Keratinocyte (primary cell): ENCODE measurements at regions not wholly inside any gene's neighbourhood (a gene's known extent, or its start where the extent isn't known, plus 50 kb on each side); places are given as distances from the start of the nearest gene placed in this dataset.

Source experiments
- DNase-seq: peaks from one replicate; pipeline ENCODE4 v3.0.0-alpha.2; 2011; ENCODE audit warnings: low read depth, missing footprints, low spot score
- FAIRE-seq: peaks from 2 replicates; lab custom pipeline; 2011; peaks lifted over from hg19 to GRCh38; lab: Jason Lieb, UNC
- H2AFZ ChIP-seq: 2 replicates; pipeline ENCODE4 v1.6.0; 2012; ENCODE audit warnings: low read length, control low read depth, inconsistent platforms; ENCODE audit not compliant: control insufficient read depth
- H3K27ac ChIP-seq: 2 replicates; pipeline ENCODE4 v1.5.1; 2011; ENCODE audit warnings: low read length; ENCODE audit not compliant: control insufficient read depth, insufficient read depth
- H3K27me3 ChIP-seq: 3 replicates; pipeline ENCODE4 v1.6.0; 2011; ENCODE audit warnings: low read length; ENCODE audit not compliant: control insufficient read depth, insufficient read depth; ENCODE audit errors: extremely low read depth
- H3K36me3 ChIP-seq, 2 experiments: 2 replicates in 1 of 2; 3 replicates in 1 of 2; pipeline ENCODE4 v1.5.1; 2011; ENCODE audit warnings: low read length in 2 of 2, mild to moderate bottlenecking in 1 of 2; ENCODE audit not compliant: control insufficient read depth in 2 of 2, insufficient read depth in 2 of 2; ENCODE audit errors: extremely low read depth in 1 of 2
- H3K4me1 ChIP-seq: 3 replicates; pipeline ENCODE4 v1.5.1; 2011; ENCODE audit warnings: low read length; ENCODE audit not compliant: control insufficient read depth, insufficient read depth; ENCODE audit errors: extremely low read depth
- H3K4me2 ChIP-seq: 3 replicates; pipeline ENCODE4 v1.6.0; 2011; ENCODE audit warnings: low read depth, low read length; ENCODE audit not compliant: control insufficient read depth, insufficient read depth; ENCODE audit errors: extremely low read depth
- H3K4me3 ChIP-seq, 3 experiments: fragments of 200-600 bp in 1 of 3; sonication (generic) in 1 of 3; 2 replicates in 2 of 3; 3 replicates in 1 of 3; pipeline ENCODE4 v1.5.1; 2011 to 2016; ENCODE audit warnings: low read length in 3 of 3, mild to moderate bottlenecking in 3 of 3, control low read depth in 2 of 3, inconsistent platforms in 1 of 3, low read depth in 1 of 3, mixed read lengths in 1 of 3, mixed run types in 1 of 3, moderate library complexity in 1 of 3; ENCODE audit not compliant: control insufficient read depth in 2 of 3, insufficient read depth in 2 of 3; ENCODE audit errors: extremely low read depth in 1 of 3
- H3K79me2 ChIP-seq: 2 replicates; pipeline ENCODE4 v1.6.0; 2012; ENCODE audit warnings: low read length; ENCODE audit not compliant: control insufficient read depth, insufficient read depth
- H3K9ac ChIP-seq: 3 replicates; pipeline ENCODE4 v1.6.0; 2011; ENCODE audit warnings: low read length; ENCODE audit not compliant: control insufficient read depth, insufficient read depth; ENCODE audit errors: extremely low read depth
- H3K9me1 ChIP-seq: 3 replicates; pipeline ENCODE4 v1.6.0; 2011; ENCODE audit warnings: low read length; ENCODE audit not compliant: control insufficient read depth, insufficient read depth; ENCODE audit errors: extremely low read depth
- H3K9me3 ChIP-seq: 2 replicates; pipeline ENCODE4 v1.5.1; 2012; ENCODE audit warnings: low read depth, low read length; ENCODE audit not compliant: control insufficient read depth
- H4K20me1 ChIP-seq: 3 replicates; pipeline ENCODE4 v1.6.0; 2011; ENCODE audit warnings: low read length; ENCODE audit not compliant: control insufficient read depth, insufficient read depth; ENCODE audit errors: extremely low read depth
- CTCF ChIP-seq, 3 experiments: IDR thresholded peaks in 1 of 3; conservative IDR thresholded peaks in 1 of 3; optimal IDR thresholded peaks in 1 of 3; 2 replicates in 2 of 3; 3 replicates in 1 of 3; pipeline versions ENCODE3 to v1.5.1; 2011; ENCODE audit warnings: low read length in 3 of 3, mild to moderate bottlenecking in 3 of 3, moderate library complexity in 2 of 3, control low read depth in 1 of 3, inconsistent platforms in 1 of 3; ENCODE audit not compliant: insufficient read depth in 2 of 3; ENCODE audit errors: extremely low read depth in 1 of 3
- EZH2 ChIP-seq: IDR thresholded peaks from one replicate; pipeline ENCODE4 v1.6.1; 2012; ENCODE audit warnings: inconsistent platforms, mild to moderate bottlenecking, low read length, moderate library complexity
- dilution Hi-C: fragments of 300-500 bp; cut with MboI; formaldehyde crosslinking; loops from one replicate; pipeline ENCODE4 v1.7.0; 2020; ENCODE audit warnings: low sequenced_read_pairs; ENCODE audit not compliant: extremely low pct_ligation_motif_present

- TF ChIP-seq EZH2 (no peak), CTCF (optimal IDR thresholded peaks at IDR 0.05 in 1 of 3, IDR thresholded peaks at IDR 0.05 in 1 of 3, conservative IDR thresholded peaks at IDR 0.05 in 1 of 3; ENCODE audit: extremely low read depth in 1 of 3, insufficient read depth in 2 of 3, low read length in 3 of 3) (no peak)
- no peak overlapping the region for H2AFZ ChIP-seq
- H3K79me2 ChIP-seq = no peaks in the 10 kb centered on the region
- no peaks in the 10 kb centered on the region for H3K9me1 ChIP-seq
- H3K9me3 ChIP-seq = no peaks in the 10 kb centered on the region
- no peak overlapping the region for H3K4me2 ChIP-seq
- DNase-seq (no peak), FAIRE-seq (no peak)
- H3K4me1 ChIP-seq = peaks cover 15% of the 10 kb centered on the region
- H3K27ac ChIP-seq = no peak overlapping the region
- H4K20me1 ChIP-seq = no peaks in the 10 kb centered on the region
- no peaks in the 10 kb centered on the region for H3K36me3 ChIP-seq
- H3K9ac ChIP-seq = no peak overlapping the region
- no peak overlapping the region for H3K4me3 ChIP-seq
- no peaks in the 10 kb centered on the region for H3K27me3 ChIP-seq
- dilution Hi-C loops = no loop called here
Measured at GRCh38 chr11:34811858-34812257, 104.3 kb downstream of the APIP start.

- no peaks in the 10 kb centered on the region for H3K79me2 ChIP-seq
- no peak overlapping the region for H3K9ac ChIP-seq
- no peaks in the 10 kb centered on the region for H3K9me3 ChIP-seq
- no peaks in the 10 kb centered on the region for H4K20me1 ChIP-seq
- no peaks in the 10 kb centered on the region for H3K9me1 ChIP-seq
- peak overlapping the region; percentile 66 for H3K4me2 ChIP-seq
- no peak for DNase-seq
- H3K4me1 ChIP-seq = peaks cover 15% of the 10 kb centered on the region
- no peaks in the 10 kb centered on the region for H3K27me3 ChIP-seq
- H3K27ac ChIP-seq = no peak overlapping the region
- dilution Hi-C loops = no loop called here
- no peak for FAIRE-seq
- peak overlapping the region; percentile 35 for H2AFZ ChIP-seq
- no peaks in the 10 kb centered on the region for H3K36me3 ChIP-seq
- TF ChIP-seq CTCF (optimal IDR thresholded peaks at IDR 0.05 in 1 of 3, IDR thresholded peaks at IDR 0.05 in 1 of 3, conservative IDR thresholded peaks at IDR 0.05 in 1 of 3; ENCODE audit: extremely low read depth in 1 of 3, insufficient read depth in 2 of 3, low read length in 3 of 3) (no peak), EZH2 (no peak)
- no peak overlapping the region for H3K4me3 ChIP-seq
Measured at GRCh38 chr11:34810107-34810562, 106.0 kb downstream of the APIP start.
